Sigmoid colon (tissue), 4 donors: ENCODE measurements at regions not wholly inside any gene's neighbourhood (a gene's known extent, or its start where the extent isn't known, plus 50 kb on each side); places are given as distances from the start of the nearest gene placed in this dataset.

ENCODE experiments used
- POLR2A ChIP-seq, 2 donors: fragments of 450-650 bp; IDR thresholded peaks; one replicate each; pipeline ENCODE4 v1.6.1; 2016; ENCODE audit warnings: antibody characterized with exemption in 2 of 2, mild to moderate bottlenecking in 2 of 2, moderate library complexity in 2 of 2
- POLR2AphosphoS5 ChIP-seq, 4 donors: sonication (generic); formaldehyde crosslinking; IDR thresholded peaks; one replicate each; pipeline ENCODE4 v1.6.1; 2017; ENCODE audit warnings: antibody characterized with exemption in 4 of 4
- TF ChIP-seq, protein P1 (sequence below), 4 experiments: fragments of 450-650 bp in 3 of 4; fragments of 200-600 bp in 1 of 4; IDR thresholded peaks; one replicate each; pipeline ENCODE4 v1.5.1; 2016 to 2019; ENCODE audit warnings: antibody characterized with exemption in 4 of 4, mild to moderate bottlenecking in 3 of 4, moderate library complexity in 2 of 4

GRCh38 chr5:112002376-112002775 is 245.4 kb upstream of the NREP start:
- TF ChIP-seq POLR2AphosphoS5 (IDR thresholded peaks at IDR 0.05) (no peak), POLR2A (IDR thresholded peaks at IDR 0.05) (no peak)
- TF ChIP-seq, protein P1, sequence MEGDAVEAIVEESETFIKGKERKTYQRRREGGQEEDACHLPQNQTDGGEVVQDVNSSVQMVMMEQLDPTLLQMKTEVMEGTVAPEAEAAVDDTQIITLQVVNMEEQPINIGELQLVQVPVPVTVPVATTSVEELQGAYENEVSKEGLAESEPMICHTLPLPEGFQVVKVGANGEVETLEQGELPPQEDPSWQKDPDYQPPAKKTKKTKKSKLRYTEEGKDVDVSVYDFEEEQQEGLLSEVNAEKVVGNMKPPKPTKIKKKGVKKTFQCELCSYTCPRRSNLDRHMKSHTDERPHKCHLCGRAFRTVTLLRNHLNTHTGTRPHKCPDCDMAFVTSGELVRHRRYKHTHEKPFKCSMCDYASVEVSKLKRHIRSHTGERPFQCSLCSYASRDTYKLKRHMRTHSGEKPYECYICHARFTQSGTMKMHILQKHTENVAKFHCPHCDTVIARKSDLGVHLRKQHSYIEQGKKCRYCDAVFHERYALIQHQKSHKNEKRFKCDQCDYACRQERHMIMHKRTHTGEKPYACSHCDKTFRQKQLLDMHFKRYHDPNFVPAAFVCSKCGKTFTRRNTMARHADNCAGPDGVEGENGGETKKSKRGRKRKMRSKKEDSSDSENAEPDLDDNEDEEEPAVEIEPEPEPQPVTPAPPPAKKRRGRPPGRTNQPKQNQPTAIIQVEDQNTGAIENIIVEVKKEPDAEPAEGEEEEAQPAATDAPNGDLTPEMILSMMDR (IDR thresholded peaks at IDR 0.05): no peak
